Upper lobe of left lung (tissue), 4 donors: ENCODE measurements at regions not wholly inside any gene's neighbourhood (a gene's known extent, or its start where the extent isn't known, plus 50 kb on each side); places are given as distances from the start of the nearest gene placed in this dataset.

Experiments
- EP300 ChIP-seq, 4 donors: sonication (generic); formaldehyde crosslinking; IDR thresholded peaks; one replicate each; pipeline ENCODE4 v1.5.1; 2017; ENCODE audit warnings: antibody characterized with exemption in 4 of 4, control low read depth in 2 of 4
- POLR2A ChIP-seq, 4 donors: fragments of 450-650 bp; IDR thresholded peaks; one replicate each; pipeline ENCODE4 v1.5.1; 2016 to 2017; ENCODE audit warnings: antibody characterized with exemption in 4 of 4, mild to moderate bottlenecking in 2 of 4
- POLR2AphosphoS5 ChIP-seq, 2 donors: sonication (generic); formaldehyde crosslinking; IDR thresholded peaks; one replicate each; pipeline ENCODE4 v1.5.1; 2017; ENCODE audit warnings: antibody characterized with exemption in 2 of 2

DNA sequence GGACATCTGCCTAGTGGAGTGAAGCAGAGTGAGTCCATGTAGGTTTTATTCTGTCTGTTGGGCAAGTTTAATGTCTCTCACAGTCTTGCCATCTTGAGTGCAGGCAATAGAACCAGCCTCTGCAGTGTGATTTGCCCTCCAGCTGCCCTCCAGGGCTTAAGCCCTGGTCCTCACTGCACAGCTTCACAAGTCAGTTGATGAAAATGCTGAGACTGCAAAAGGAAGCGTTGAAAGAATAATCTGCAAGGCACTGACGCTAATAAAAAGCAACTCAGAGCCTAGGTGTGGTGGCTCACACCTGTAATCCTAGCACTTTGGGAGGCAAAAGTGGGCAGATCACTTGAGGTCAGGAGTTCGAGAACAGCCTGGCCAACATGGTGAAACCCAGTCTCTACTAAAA lies 54.1 kb upstream of the PHOX2B start:
- TF ChIP-seq POLR2AphosphoS5 (IDR thresholded peaks at IDR 0.05), result no peak
- TF ChIP-seq POLR2A (IDR thresholded peaks at IDR 0.05), result no peak
- TF ChIP-seq EP300 (IDR thresholded peaks at IDR 0.05), result no peak
